K562 (cell line): ENCODE measurements at regions not wholly inside any gene's neighbourhood (a gene's known extent, or its start where the extent isn't known, plus 50 kb on each side); places are given as distances from the start of the nearest gene placed in this dataset.

Experiments
- ATAC-seq: fragments of 200-7000 bp; cut with Tn5 transposase; 3 replicates; pipeline ENCODE4 v1.9.1; 2020; ENCODE audit warnings: moderate library complexity
- BruUV-seq: library from RNA; stranded (reverse); fragments of 400-500 nt; replicated peaks from 2 replicates; lab custom pipeline; 2021; lab: Mats Ljungman, UMichigan
- CTCF ChIA-PET: fragments of 300-600 bp; formaldehyde crosslinking; extraction: SDS; loops from one replicate; lab custom pipeline; 2021; ENCODE audit warnings: low intra/inter-chr PET ratio; lab: Yijun Ruan, JAX
- POLR2A ChIA-PET: fragments of 300-600, 350-650 bp; sonication (Branson Sonifier 250); formaldehyde crosslinking; extraction: SDS; loops from one replicate; lab custom pipeline; 2021; ENCODE audit warnings: antibody characterized with exemption, inconsistent platforms; lab: Yijun Ruan, JAX
- DNase-seq, 4 experiments: peaks; one replicate each; pipeline versions ENCODE4 v3.0.0 to v3.0.0-alpha.2; 2011 to 2018; ENCODE audit warnings: low spot score in 3 of 4, mixed read lengths in 3 of 4; ENCODE audit errors: extremely low read depth in 1 of 4
- FAIRE-seq: peaks from 2 replicates; lab custom pipeline; 2011; peaks lifted over from hg19 to GRCh38; lab: Jason Lieb, UNC
- H2AFZ ChIP-seq: 2 replicates; pipeline ENCODE4 v1.6.0; 2011; ENCODE audit warnings: low read depth, low read length, control low read depth, inconsistent platforms
- H3K27ac ChIP-seq: fragments of 200-600 bp; 3 replicates; pipeline ENCODE4 v1.8.0; 2011; ENCODE audit warnings: low read depth, mild to moderate bottlenecking, control low read depth, inconsistent platforms, low read length, moderate library complexity, mixed read lengths; ENCODE audit errors: extremely low read depth
- H3K27me3 ChIP-seq, 2 experiments: fragments of 300-600 bp in 1 of 2; 2 replicates in 1 of 2; 3 replicates in 1 of 2; pipeline versions ENCODE4 v1.6.0 to v1.8.0; 2011; ENCODE audit warnings: inconsistent platforms in 2 of 2, low read length in 2 of 2, mild to moderate bottlenecking in 1 of 2, mixed read lengths in 1 of 2, moderate library complexity in 1 of 2; ENCODE audit not compliant: control insufficient read depth in 2 of 2, insufficient read depth in 2 of 2
- H3K36me3 ChIP-seq: fragments of 300-600 bp; 3 replicates; pipeline ENCODE4 v1.8.0; 2011; ENCODE audit warnings: mild to moderate bottlenecking, low read length, inconsistent platforms; ENCODE audit not compliant: control insufficient read depth, insufficient read depth
- H3K4me1 ChIP-seq, 2 experiments: fragments of 200-600 bp in 1 of 2; replicated peaks in 1 of 2; 2 replicates in 1 of 2; 3 replicates in 1 of 2; pipeline versions ENCODE4 v1.5.1 to v1.8.0; 2011; ENCODE audit warnings: inconsistent platforms in 2 of 2, low read length in 2 of 2, mild to moderate bottlenecking in 1 of 2, mixed read lengths in 1 of 2, moderate library complexity in 1 of 2; ENCODE audit not compliant: control insufficient read depth in 2 of 2, insufficient read depth in 2 of 2
- H3K4me2 ChIP-seq: 2 replicates; pipeline ENCODE4 v1.6.1; 2011; ENCODE audit warnings: low read length, control low read depth, inconsistent platforms, mixed read lengths; ENCODE audit not compliant: insufficient read depth
- H3K4me3 ChIP-seq: fragments of 200-600 bp; sonication (generic), shearing (Covaris generic); 2 replicates; pipeline ENCODE4 v1.5.1; 2016; ENCODE audit warnings: control low read depth, inconsistent platforms
- H3K79me2 ChIP-seq: fragments of 200-600 bp; 3 replicates; pipeline ENCODE4 v1.8.0; 2011; ENCODE audit warnings: low read length, inconsistent platforms; ENCODE audit not compliant: control insufficient read depth, insufficient read depth
- H3K9ac ChIP-seq, 2 experiments: 2 replicates each; pipeline versions ENCODE4 v1.6.0 to v1.6.1; 2011; ENCODE audit warnings: low read depth in 2 of 2, low read length in 2 of 2, control low read depth in 1 of 2, inconsistent platforms in 1 of 2, mild to moderate bottlenecking in 1 of 2, mixed read lengths in 1 of 2; ENCODE audit not compliant: insufficient read depth in 1 of 2
- H3K9me1 ChIP-seq: one replicate; pipeline ENCODE4 v1.6.0; 2011; ENCODE audit warnings: inconsistent platforms, mild to moderate bottlenecking, low read length, moderate library complexity; ENCODE audit not compliant: control insufficient read depth, insufficient read depth
- H3K9me3 ChIP-seq: replicated peaks from 2 replicates; pipeline ENCODE4 v1.5.1; 2011; ENCODE audit warnings: low read depth, low read length, inconsistent platforms; ENCODE audit not compliant: control insufficient read depth, insufficient read depth
- H4K20me1 ChIP-seq: replicated peaks from 2 replicates; pipeline ENCODE4 v1.6.1; 2011; ENCODE audit warnings: low read length, inconsistent platforms, mixed read lengths; ENCODE audit not compliant: control insufficient read depth, insufficient read depth
- ASH1L ChIP-seq: fragments of 450-650 bp; IDR thresholded peaks from 2 replicates; pipeline ENCODE4 v1.6.1; 2018; ENCODE audit warnings: borderline replicate concordance, mild to moderate bottlenecking, low read depth; ENCODE audit not compliant: partially characterized antibody
- HMGN3 ChIP-seq: IDR thresholded peaks from 2 replicates; pipeline ENCODE4 v1.6.1; 2011; ENCODE audit warnings: borderline replicate concordance, low read depth, mild to moderate bottlenecking, mixed read lengths, low read length; ENCODE audit not compliant: insufficient read length; ENCODE audit errors: extremely low read depth
- KLF16 ChIP-seq: IDR thresholded peaks from 2 replicates; pipeline ENCODE4 v1.6.1; 2016; ENCODE audit warnings: antibody characterized with exemption
- NR0B1 ChIP-seq: fragments of 450-650 bp; IDR thresholded peaks from one replicate; pipeline ENCODE4 v1.6.1; 2018; ENCODE audit warnings: mild to moderate bottlenecking, moderate library complexity; ENCODE audit not compliant: partially characterized antibody
- NUFIP1 ChIP-seq: fragments of 450-650 bp; IDR thresholded peaks from 2 replicates; pipeline ENCODE4 v1.6.1; 2018; ENCODE audit not compliant: partially characterized antibody
- SMC3 ChIP-seq: conservative IDR thresholded peaks from 2 replicates; pipeline ENCODE4 v1.6.1; 2011; ENCODE audit warnings: low read depth, low read length, improper control_type of control experiment; ENCODE audit not compliant: insufficient read depth
- SPI1 ChIP-seq: IDR thresholded peaks from 2 replicates; pipeline ENCODE4 v1.6.1; 2011; ENCODE audit warnings: low read depth, low read length, control low read depth, borderline replicate concordance
- TRIM24 ChIP-seq, 2 experiments: fragments of 450-650 bp; IDR thresholded peaks; 2 replicates each; pipeline ENCODE4 v1.6.1; 2016
- TRIM25 ChIP-seq: fragments of 450-650 bp; IDR thresholded peaks from 2 replicates; pipeline ENCODE4 v1.7.0; 2016; ENCODE audit warnings: borderline replicate concordance
- XRCC4 ChIP-seq: IDR thresholded peaks from one replicate; pipeline ENCODE4 v1.6.1; 2011; ENCODE audit not compliant: insufficient read depth, insufficient read length; ENCODE audit errors: extremely low read depth
- ZNF318 ChIP-seq, 2 experiments: fragments of 450-650 bp; IDR thresholded peaks; 2 replicates each; pipeline ENCODE4 v1.6.1; 2016; ENCODE audit warnings: mild to moderate bottlenecking in 2 of 2, borderline replicate concordance in 1 of 2, low read depth in 1 of 2, moderate library complexity in 1 of 2
- ZNF444 ChIP-seq: fragments of 250-450 bp; sonication (Bioruptor Pico); IDR thresholded peaks from 2 replicates; pipeline ENCODE4 v1.4.0; 2020; ENCODE audit warnings: mild to moderate bottlenecking, moderate library complexity
- WGBS: fragments of 100-300 bp; shearing (Covaris generic); methylation state at CpG from one replicate; pipeline ENCODE4 v1.1.6; 2016; ENCODE audit warnings: low coverage, mixed read lengths; ENCODE audit not compliant: insufficient coverage; ENCODE audit errors: missing lambda C conversion rate; 5-methylcytosine and 5-hydroxymethylcytosine counted together
- in situ Hi-C: fragments of 300-500 bp; cut with MboI; formaldehyde crosslinking; loops from 4 replicates; pipeline ENCODE4 v1.15.0; 2018; ENCODE audit warnings: inconsistent platforms, mixed read lengths
- intact Hi-C: fragments of 100-400 bp; cut with micrococcal nuclease; formaldehyde crosslinking; loops from 2 replicates; pipeline ENCODE4 v1.14.2; 2022

GRCh38 chr3:43978708-43979107 is 263.0 kb upstream of the TOPAZ1 start:
- no peak for FAIRE-seq
- BruUV-seq = no TSS peak
- in situ Hi-C loops = no loop called here
- no peak for TF ChIP-seq NR0B1
- no peak for TF ChIP-seq KLF16
- no peak for TF ChIP-seq ZNF444
- no peak for TF ChIP-seq TRIM25
- TF ChIP-seq NUFIP1 = no peak
- no peak for TF ChIP-seq HMGN3
- TF ChIP-seq SMC3 = no peak
- no peak for TF ChIP-seq TRIM24 (IDR thresholded peaks at IDR 0.05)
- TF ChIP-seq ASH1L = no peak
- TF ChIP-seq SPI1 = no peak
- TF ChIP-seq XRCC4 = no peak
- no peak for TF ChIP-seq ZNF318 (IDR thresholded peaks at IDR 0.05; ENCODE audit: borderline replicate concordance in 1 of 2, low read depth in 1 of 2)

More at GRCh38 chr3:43978708-43979107, 263.0 kb upstream of the TOPAZ1 start:
- Histone ChIP-seq H3K36me3 (no peaks in the 10 kb centered on the region), H2AFZ (no peak overlapping the region), H3K27me3 (peaks cover 0 to 10% of the 10 kb centered on the region in 2 experiments; a peak in 3 of 5 replicates), H3K4me1 (no peaks in the 10 kb centered on the region), H4K20me1 (no peaks in the 10 kb centered on the region), H3K9ac (no peak overlapping the region), H3K9me3 (no peaks in the 10 kb centered on the region), H3K4me2 (no peak overlapping the region), H3K4me3 (no peak overlapping the region), H3K9me1 (no peaks in the 10 kb centered on the region), H3K27ac (no peak overlapping the region), H3K79me2 (no peaks in the 10 kb centered on the region)
- ChIA-PET CTCF (no interaction called here), POLR2A (no interaction called here)
- DNase-seq (no peak), ATAC-seq (no peak)
- intact Hi-C loops = no loop called here
- 0% methylated on average over 2 of the region's 2 CpGs for WGBS
